HG03460 (cell line): ENCODE measurements at regions not wholly inside any gene's neighbourhood (a gene's known extent, or its start where the extent isn't known, plus 50 kb on each side); places are given as distances from the start of the nearest gene placed in this dataset.
"Not testable (repeated sequence)": the region's sequence is repeated elsewhere in the genome, so short reads cannot be mapped to it uniquely, and the experiment has no call there.

Experiments
- ATAC-seq: cut with Tn5 transposase; IDR thresholded peaks from one replicate; pipeline ENCODE4 v1.9.1; 2021; ENCODE audit not compliant: unreplicated experiment

GRCh38 chr7:156324201-156324600 is 316.4 kb upstream of the RNF32 start:
- no peak for ATAC-seq

GRCh38 chr7:156321430-156321829 is 319.1 kb upstream of the RNF32 start:
- not testable (repeated sequence) for ATAC-seq

GRCh38 chr7:156318926-156319325 is 321.6 kb upstream of the RNF32 start:
- no peak for ATAC-seq

- ATAC-seq, result no peak
These were observed 322.1 kb upstream of the RNF32 start for GRCh38 chr7:156318426-156318825.

- no peak for ATAC-seq
These were observed 331.5 kb upstream of the RNF32 start for GRCh38 chr7:156309016-156309620.

GRCh38 chr7:156307193-156307592 is 333.4 kb upstream of the RNF32 start:
- ATAC-seq, result no peak

- no peak for ATAC-seq
These were observed 335.2 kb upstream of the RNF32 start for GRCh38 chr7:156305351-156305750.

GRCh38 chr7:156282816-156283215 is 357.8 kb upstream of the RNF32 start:
- ATAC-seq, result no peak

GRCh38 chr7:156279635-156280034 is 360.9 kb upstream of the RNF32 start:
- ATAC-seq, result no peak

GRCh38 chr7:156275292-156275691 is 365.3 kb upstream of the RNF32 start:
- ATAC-seq, result no peak

GRCh38 chr7:156274557-156274956 is 366.0 kb upstream of the RNF32 start:
- ATAC-seq, result no peak

GRCh38 chr7:156261581-156261980 is 379.0 kb upstream of the RNF32 start:
- ATAC-seq, result no peak

- ATAC-seq, result no peak
These were observed 382.7 kb upstream of the RNF32 start for GRCh38 chr7:156257904-156258303.

- no peak for ATAC-seq
These were observed 384.9 kb upstream of the RNF32 start for GRCh38 chr7:156255635-156256034.

GRCh38 chr7:156251861-156252260 is 388.7 kb upstream of the RNF32 start:
- ATAC-seq, result no peak

- ATAC-seq, result no peak
These were observed 400.0 kb upstream of the RNF32 start for GRCh38 chr7:156240532-156240931.

- ATAC-seq, result no peak
These were observed 402.0 kb upstream of the RNF32 start for GRCh38 chr7:156238366-156239133.

- no peak for ATAC-seq
These were observed 403.0 kb upstream of the RNF32 start for GRCh38 chr7:156237614-156238013.

GRCh38 chr7:156236936-156237599 is 403.5 kb upstream of the RNF32 start:
- no peak for ATAC-seq

- no peak for ATAC-seq
These were observed 404.2 kb upstream of the RNF32 start for GRCh38 chr7:156236181-156236889.

GRCh38 chr7:156234666-156235494 is 405.7 kb upstream of the RNF32 start:
- ATAC-seq, result no peak
